HG02571 (cell line): ENCODE measurements at regions not wholly inside any gene's neighbourhood (a gene's known extent, or its start where the extent isn't known, plus 50 kb on each side); places are given as distances from the start of the nearest gene placed in this dataset.

Experiments used
- ATAC-seq: cut with Tn5 transposase; IDR thresholded peaks from one replicate; pipeline ENCODE4 v1.9.1; 2021; ENCODE audit warnings: mild to moderate bottlenecking, moderate library complexity; ENCODE audit not compliant: unreplicated experiment

DNA sequence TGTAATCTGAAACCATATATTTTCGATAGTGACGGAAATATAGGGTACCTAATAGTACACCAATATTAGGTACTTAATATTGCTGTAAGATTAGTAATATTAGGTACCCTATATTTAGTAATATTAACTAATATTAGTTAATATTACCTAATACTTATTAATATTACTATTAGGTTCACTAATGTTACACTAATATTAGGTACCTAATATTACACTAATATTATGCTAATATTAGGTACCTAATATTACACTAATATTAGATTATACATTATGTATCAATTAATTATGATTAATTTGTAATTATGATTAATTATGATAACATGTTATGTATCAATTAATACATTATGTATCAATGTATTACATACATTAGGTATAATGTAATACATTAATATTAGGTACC is 518.2 kb upstream of the LRATD1 start:
- ATAC-seq = no peak

DNA sequence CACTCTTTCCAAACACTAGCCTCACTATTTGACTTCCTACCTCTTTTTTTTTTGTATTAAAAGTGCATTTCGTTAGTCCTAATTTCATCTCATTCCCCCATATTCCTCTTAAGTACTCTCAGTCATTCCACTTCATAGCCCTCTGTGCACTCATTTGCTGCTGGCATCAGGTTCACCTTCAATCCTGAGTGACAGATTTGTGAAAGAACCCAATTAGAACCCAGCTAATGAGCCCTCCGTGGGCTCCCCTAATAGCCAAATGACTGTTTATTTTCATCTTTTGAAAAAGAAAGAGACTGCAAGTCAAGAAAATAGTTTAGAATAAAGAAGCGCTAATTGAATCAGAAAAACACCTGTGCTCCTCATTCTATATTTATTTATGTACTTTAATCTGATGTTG is 512.1 kb upstream of the LRATD1 start:
- no peak for ATAC-seq

DNA sequence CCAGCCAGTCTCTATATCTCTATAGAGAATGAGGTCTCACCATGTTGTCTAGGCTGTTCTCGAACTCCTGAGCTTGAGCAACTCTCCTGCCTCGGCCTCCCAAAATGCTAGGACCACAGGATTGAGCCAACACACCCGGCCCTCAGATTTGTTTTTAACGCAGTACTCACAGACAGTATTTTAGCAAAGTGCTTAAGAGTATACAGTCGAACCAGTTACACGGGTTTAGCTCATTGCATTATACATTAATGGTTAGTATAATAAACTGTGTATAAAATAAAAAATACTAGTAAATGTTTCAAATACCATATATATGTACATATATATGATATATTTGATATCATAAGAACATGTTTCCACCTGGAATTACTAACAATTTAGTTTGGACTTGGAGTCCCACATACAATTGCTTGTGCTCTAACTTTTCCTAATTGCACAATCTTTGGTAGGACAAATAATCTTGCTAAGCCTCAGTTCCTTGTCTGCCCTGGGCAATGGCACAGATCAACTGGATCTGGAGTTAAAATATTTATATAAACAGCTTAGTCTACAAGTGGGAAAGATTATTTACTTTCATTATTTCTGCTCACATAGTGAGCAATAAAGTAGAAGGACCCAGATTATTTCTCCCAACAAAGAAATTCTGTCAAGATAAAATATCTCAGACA is 508.9 kb upstream of the LRATD1 start:
- no peak for ATAC-seq

DNA sequence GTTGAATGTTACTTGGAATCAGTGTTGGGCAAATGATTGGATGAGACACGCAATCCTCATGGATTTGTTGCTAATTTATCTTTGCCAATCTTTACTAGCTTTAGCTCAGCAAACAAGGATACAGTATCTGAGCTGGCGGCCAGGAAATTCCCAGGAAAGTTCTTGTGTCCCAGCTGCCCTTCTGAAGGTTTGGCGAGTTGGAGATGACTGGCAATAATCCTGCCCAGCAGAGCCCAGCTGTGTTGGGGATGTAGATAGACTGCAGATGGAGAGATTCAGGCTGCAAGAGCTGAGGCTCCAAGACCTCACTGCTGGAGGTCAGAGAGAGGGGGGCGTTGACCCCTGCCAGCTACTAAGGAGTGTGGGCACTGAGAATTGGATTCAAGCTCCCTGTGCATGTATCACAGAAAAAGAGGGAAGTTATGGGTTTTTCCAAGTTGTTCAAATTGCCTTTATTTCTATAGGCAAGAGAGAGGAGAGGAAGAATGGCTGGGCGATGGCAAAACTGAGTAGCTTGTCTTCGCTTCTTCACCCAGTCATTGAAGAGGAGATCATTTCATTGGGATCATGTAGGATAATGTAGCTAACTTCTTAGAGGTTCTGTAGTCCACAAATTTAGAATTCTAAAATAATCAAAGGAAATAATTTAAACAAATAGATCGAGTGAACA is 506.8 kb upstream of the LRATD1 start:
- ATAC-seq = no peak

DNA sequence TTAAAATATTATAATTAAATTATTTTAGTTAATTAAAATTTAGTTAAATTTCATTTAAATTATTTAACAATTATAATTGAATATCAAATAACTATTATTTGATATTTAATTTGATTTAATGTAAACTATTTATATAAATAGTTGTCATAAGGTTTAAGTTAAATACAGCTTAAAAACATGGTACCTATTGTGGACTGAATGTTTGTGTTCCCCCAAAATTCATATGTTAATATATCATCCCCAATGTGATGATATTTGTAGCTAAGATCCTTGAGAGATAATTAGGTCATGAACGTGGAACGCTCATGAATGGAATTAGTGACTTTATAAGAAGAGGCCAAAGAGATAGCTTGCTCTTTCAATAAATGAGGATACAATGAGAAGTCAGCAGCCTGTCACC is 505.7 kb upstream of the LRATD1 start:
- ATAC-seq = no peak

DNA sequence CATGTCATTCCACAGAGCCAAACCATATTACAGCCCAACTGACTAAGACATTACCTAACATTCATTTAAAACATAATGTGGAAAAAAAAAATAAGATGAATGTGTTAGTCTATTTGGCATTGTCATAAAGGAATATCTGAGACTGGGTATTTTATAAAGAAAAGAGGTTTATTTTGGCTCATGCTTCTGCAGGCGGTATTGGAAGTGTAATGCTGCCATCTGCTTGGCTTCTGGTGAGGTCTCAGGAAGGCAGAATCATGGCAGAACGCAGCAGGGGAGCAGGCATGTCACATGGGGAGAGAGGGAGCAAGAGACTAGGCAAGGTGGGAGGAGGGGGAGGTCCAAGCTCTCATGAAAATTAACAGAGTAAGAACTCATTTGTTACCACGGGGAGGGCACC is 504.8 kb upstream of the LRATD1 start:
- ATAC-seq = no peak

DNA sequence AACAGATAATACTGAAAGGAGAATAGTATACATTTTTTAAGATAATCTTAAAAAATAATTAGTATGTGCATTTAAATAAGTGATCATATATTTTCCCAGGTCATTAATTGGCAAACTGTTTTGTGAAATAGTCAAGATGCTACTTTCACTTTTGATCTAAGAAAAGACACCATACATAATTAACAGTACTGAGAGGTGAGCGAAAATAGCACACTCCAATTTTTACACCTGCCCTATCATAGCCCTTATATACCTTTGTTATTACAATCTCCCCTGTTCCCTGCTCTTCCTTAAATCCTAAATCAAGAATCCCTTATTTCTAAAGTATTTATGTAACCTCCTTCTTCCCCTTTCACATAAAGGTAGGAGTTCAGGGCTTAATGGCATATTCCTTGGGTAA is 500.1 kb upstream of the LRATD1 start:
- ATAC-seq = no peak

DNA sequence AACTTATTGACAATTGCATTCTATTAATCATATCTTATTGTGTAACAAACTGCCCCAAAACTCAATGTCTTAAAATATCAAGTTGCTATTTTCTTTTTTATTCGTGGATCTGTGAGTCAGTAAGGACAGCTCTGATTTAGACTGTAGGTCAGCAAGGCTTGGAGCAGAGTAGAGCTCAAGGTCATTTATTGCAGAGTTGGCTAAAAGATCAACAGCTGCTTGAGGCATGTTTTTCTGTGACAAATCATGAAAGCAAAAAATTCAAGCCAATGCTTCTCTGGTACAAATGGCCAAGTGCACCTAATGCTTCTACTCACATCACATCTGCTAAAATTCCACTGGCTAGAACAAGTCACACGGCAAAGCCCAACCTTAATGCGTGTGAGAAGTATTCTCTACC is 497.7 kb upstream of the LRATD1 start:
- no peak for ATAC-seq

DNA sequence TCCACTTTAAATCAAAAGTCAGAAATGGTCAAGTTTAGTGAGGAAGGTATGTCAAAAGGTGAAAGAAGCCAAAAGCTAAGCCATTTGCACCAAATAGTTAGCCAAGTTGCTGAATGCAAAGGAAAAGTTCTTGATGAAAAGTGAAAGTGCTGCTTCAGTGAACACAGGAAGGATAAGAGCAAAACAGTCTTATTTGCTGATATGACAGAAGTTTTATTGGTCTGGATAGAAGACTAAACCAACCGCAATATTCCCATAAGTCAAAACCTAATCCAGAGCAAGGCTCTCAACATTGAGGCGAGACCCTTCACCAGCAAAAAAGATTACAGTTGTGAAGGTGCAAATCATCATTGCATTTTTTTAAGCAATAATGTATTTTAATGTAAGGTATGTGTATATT is 496.5 kb upstream of the LRATD1 start:
- no peak for ATAC-seq

DNA sequence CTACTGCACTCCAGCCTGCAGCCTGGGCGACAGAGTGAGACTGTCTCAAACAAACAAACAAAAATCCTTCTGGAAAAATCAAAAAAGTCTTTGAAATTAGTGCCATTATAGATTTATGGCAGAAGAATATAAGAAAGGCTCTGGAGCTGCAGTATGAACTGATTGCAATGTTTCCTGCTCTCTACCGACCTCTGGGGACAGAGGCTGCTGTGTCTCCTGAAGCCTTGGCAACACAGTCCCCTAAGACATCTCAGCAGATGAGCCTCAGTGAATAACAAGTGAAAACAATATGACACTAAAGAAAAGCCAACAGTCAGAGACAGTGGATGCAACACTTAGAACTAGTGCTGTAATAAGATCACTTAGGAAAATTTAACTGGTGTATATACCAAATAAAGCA is 494.9 kb upstream of the LRATD1 start:
- ATAC-seq = no peak

DNA sequence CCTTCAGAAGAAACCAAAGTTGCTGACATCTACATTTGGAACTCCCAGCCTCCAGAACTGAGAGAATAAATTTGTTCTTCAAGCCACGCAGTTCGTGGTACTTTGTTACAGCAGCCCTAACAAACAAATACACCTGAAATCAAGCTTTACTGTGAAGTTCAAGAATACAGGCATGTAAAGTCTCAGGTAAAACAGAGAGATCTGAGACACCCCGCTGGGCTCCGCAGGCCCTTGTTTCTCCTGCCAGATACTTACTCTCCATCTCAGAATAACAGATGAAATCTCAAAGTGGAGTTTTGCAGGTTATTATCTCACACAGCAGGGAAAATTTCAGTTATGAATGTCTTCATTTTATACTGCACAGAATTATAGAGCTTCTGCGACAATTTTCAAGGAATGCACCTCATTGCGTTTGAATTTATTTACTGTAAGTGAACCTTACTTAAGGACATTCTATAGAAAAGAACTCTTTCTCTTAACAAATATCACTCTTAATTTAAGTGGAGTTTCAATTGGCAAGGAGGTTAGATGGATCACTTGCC is 492.4 kb upstream of the LRATD1 start:
- no peak for ATAC-seq

DNA sequence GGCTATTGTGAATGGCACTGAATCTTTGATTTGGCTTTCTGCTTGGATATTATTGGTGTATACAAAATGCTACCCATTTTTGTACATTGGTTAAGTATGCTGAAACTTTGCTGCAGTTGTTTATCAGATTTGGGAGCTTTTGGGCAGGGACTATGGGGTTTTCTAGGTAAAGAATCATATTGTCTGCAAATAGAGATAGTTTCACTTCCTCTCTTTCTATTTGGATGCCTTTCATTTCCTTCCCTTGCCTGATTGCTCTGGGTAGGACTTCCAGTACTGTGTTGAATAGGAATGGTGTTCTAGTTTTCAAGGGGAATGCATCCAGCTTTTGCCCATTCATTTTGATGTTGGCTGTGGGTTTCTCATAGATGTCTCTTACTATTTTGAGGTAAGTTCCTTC is 489.1 kb upstream of the LRATD1 start:
- ATAC-seq = no peak

DNA sequence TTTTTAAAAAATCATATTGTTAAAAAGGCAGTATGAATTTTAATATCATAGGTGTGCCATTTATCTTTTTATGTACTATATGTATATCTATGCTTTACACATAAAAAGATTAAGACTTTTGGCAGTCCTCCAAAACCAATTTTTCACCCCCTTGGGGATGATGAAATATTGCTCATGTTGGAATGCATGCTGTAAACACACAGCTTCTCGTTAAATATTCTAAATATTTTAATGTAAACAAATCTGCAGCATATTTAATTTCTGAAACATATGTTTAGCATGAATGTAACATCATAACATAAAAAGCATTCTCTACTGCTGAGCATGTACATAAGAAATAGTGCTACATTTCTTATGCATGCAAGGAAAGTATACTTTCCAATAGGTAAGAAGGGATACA is 484.3 kb upstream of the LRATD1 start:
- no peak for ATAC-seq

DNA sequence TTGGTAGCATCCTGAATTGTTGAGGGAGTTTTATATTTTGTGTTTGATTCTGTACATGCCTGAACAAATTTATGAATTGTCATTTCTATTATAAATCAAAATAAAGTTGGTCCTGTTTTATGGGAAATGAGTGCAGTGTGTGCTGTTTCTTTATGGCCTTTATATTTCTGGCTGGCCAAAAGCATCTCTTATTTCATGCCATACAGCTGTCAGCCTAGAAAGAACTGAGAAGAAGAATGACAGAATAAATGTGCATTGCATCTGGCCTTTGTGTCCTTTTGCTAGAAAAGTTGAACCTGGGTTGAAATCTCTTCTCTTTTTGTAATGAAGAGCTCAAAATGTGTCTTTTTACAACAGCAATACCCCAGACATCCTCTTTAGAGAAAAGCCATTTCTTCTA is 474.7 kb upstream of the LRATD1 start:
- ATAC-seq = no peak

DNA sequence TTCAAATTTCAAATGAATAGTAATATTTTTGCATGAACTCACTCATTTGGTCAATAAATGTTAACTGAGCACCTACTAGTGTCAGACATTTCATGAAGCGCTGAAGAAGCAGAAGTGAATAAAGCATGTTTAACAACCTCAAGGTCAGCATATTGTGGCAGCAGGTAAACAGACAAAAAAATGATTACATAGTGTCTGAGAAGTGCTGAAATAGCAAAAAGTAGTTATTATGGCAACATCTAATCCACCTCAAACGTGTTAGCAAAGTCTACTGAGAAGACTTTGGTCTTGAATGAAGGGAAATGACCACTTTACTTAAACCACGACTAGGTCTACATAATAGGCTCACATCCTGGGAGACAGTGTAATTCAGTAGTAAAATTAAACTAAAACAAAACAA is 452.2 kb upstream of the LRATD1 start:
- ATAC-seq = no peak

DNA sequence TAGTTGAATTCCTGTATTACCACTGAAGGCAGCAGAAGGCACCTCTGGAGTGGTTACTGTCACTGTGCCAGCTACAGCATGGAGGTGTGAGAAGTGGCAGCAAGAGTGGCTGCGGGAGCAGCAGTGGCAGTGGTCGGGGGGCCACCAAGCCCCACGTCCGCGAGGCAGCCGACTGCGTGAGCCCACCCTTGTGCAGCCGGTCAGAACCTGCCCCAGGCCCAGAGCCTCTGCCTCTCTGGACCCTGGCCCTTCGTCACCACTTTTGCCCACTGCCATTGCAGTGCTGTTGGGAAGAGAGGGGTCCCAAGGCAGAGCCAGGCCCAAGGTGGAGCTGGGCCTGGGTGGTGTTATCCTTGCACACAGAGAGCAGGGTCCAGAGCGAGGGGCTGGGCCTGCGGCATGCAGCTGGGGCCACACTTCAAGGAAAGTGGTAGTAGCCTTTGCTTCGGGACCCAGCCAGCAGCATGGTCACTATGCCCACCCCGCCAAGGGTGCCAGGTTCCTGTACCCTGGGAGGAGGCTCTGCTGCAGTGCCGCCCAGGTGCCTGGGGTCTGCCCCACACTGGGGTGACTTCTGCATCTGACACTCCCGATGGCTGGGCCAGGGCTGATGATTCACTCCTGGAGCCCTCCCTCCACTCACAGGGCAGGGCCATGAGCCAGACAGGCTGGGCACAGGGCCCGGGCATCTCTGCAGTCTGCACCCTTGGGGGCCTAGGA is 450.1 kb upstream of the LRATD1 start:
- ATAC-seq = no peak

DNA sequence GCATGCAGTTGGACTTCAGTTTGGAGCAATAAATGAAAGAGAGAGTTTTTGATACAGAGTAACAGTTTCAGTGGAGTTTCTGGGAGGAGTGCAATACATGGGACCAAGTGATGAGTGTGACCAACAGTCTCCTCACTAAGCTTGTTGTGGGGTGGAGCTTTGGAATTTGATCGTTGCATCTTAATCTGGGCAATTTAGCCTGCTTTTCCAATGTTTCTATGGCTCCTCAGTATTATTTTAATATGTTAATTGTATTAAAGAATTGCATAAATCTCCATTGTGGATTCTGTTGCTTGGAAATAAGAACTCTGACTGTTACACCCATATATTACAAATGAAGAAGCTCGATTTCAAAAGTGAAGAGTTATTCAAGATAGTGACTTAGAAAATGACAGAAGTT is 446.6 kb upstream of the LRATD1 start:
- no peak for ATAC-seq

DNA sequence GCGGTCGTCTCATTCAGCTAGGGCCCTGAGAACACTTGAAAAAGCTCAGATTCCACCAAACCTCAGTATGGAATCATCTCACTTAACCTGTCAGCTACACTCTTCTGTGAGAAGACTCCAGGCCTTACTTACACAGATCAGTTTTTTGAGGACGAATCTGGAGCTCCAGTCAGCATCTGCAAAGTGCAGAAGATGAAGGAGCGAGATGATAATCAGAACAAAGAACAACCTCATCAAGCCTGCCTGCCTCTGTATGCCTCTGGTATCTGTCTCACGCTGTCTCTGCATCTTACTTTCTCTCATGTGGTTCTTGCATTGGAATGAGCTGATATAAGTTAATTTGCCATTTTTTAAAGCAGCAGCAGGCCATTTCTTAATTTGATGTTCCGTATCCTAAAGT is 444.1 kb upstream of the LRATD1 start:
- no peak for ATAC-seq

DNA sequence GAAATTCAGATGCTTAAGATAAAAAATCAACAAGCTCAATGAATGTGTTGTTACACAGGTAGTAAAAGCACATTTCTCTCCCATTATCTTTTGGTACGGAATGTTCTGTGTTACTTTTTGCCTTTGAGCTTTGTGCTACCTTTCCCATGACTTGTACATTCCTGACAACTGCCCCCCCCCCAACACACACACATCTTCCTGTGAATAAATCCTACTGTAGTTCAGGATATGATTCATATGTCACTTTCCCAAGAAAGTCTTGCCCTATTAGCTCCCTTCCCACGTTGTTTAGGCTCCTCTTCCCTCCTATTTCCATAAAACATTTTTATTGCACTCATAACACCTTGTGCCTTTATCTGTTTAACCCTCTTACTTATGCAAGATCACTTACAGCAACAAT is 442.6 kb upstream of the LRATD1 start:
- ATAC-seq = no peak

DNA sequence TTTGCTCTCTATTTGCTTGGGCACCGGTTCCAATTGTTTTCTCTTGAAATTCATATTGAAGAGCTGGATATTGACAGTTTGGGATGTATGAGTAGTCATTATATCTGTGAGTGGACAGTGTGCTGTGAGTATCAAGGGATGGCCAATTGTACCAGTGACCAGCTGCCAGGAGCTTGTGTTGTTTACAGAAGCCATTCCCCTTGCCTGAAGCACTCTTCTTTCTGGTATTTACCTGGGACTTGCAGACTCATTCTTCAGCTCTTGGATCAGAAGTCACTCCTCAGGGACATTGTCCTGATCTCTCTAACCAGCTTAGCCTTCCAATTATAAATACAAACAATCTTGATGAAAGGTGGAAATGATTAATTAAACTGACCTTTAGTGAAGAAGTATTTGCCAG is 438.3 kb upstream of the LRATD1 start:
- no peak for ATAC-seq

DNA sequence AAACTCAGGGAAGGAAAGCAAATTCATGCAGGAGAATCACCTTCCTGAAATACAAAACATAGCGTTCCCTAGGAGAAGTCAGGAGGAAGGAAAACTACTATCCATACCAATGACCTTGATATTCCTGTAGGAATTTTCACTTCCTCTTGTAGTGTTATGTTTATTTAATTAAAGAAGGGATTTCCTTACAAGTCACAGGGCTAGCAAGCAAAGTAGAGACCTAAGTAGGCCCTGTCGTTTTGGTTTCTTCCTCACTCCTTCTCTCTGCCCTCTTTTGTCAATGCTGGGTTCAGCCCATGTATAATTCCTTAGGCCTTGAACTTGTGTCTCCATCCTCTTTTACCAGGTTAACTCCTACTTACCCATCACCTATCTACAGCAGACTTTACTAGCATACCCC is 435.2 kb upstream of the LRATD1 start:
- no peak for ATAC-seq

DNA sequence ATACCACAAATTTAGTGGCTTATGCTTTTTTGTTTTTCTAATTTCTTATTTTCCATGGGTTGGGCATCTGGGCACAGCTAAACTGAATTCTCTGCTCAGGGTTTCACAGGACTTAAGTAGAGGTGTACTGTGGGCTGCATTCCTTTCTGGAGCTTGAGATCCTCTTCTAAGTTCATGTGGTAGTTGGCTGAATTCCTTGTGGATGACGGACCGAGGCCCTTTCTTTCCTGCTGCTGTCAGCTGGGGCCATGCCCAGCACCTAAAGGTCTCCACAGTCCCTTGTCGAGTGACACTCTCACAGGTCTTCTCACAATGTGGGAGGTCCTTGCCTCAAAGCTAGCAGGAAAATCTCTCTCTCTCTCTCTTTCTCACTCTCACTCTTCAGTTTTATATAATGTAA is 433.5 kb upstream of the LRATD1 start:
- no peak for ATAC-seq
